NCI-H146 (cell line): ENCODE measurements at regions not wholly inside any gene's neighbourhood (a gene's known extent, or its start where the extent isn't known, plus 50 kb on each side); places are given as distances from the start of the nearest gene placed in this dataset.
A peak's percentile ranks its signal among the peaks of the same experiment; 100 is the strongest.

ENCODE experiments used
- DNase-seq: peaks from one replicate; lab custom pipeline; 2025; lab: John Stamatoyannopoulos, UW

DNA sequence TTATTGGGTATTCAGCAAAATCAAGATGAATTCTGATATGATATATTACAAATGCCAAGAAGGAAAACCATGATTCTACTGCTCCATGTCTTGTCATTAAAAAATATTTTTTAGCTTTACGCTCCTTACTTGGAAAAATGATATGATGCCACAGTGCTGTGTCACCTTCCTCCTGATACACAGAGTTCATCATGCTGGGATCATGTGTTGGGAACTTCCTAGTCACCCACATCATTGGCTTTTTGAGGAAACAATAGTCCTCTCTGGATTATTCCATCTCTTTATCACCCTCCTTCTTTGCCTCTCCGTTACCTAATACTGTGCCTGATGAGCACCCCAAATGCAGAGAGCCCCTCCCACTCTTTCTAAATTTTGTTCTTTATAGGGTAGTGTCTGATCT is 94.3 kb upstream of the PFN2 start:
- no peak for DNase-seq

DNA sequence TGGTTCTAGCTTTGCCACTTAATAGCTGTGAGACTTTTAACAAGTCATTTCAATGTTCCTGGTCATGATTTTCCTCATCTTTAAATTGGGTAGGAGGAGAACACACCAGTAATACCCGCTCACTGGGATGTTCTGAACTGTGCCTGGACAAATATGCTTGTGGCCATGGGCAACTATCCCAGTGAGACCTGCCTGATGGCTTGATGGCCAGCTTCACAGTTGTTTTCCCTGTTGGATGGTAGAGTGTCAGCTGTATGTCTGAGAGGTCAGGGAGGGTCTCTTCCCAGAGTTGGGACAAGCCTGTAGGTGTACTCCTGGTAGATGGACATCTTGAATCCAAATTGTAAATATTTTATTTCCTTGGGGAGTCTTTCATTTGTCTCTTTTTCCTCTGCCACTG is 92.5 kb upstream of the PFN2 start:
- no peak for DNase-seq

- DNase-seq: no peak
These were observed 91.8 kb upstream of the PFN2 start for GRCh38 chr3:150062492-150062891.

GRCh38 chr3:150061288-150062024 is 90.8 kb upstream of the PFN2 start:
- DNase-seq: no peak

GRCh38 chr3:150059729-150060128 is 89.0 kb upstream of the PFN2 start:
- peak; percentile 73 for DNase-seq

DNA sequence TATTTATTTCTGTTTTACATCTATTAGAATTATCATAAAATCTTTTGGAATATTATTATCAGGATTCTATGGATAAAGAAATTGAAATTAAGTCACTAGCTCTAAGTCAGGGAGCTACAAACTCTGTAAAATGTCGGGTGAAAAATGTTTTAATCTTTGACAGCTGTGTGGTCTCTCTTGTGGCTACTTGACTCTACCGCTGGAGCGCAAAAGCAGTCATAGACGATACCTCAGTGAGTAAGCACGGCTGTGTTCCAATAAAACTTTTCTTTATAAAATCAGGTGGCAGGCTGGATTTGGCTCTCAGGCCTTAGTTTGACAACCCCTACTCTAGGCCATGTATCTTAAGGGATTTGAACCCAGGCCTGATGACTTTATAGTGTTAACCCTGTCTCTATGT is 88.5 kb upstream of the PFN2 start:
- no peak for DNase-seq

DNA sequence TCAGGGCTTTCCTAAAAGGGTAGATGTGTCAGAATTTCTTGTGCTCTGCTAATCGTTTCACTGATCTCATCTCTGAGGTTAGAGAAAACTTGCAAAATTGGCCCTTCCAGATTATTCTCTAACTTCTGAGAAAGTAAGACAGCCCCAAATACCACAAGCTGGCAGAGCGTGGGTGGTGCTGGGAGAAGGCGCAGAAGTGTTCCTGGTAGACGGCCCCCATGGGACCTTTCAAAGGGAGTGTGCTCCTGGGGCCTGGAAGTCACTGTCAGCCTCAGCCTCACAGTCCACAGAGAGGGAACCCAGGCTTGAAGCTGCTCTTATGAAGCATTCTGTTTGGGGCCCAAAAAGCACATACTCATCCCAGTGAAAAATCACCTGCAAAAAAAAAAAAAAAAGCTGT is 86.5 kb upstream of the PFN2 start:
- no peak for DNase-seq

GRCh38 chr3:150055332-150055731 is 84.6 kb upstream of the PFN2 start:
- peak; percentile 52 for DNase-seq

DNA sequence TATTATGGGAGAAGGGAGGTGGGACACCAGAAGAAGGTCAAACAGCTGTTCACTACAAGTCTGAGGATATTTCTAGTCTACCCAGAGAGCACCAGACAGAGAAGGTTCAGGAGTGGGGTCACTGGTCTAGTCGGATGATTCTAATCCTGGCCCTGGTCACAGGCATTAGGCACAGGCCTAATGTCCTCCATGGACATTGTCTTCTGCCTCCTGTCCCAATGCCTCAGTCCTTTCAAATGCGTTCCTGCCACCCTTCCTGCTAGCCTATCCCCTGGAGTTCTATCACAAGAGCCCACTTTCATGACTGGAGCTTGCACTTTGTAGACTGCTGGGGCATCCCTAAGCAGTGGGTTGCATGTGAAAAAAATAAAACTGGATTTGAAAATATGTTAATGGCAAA is 83.9 kb upstream of the PFN2 start:
- no peak for DNase-seq

DNA sequence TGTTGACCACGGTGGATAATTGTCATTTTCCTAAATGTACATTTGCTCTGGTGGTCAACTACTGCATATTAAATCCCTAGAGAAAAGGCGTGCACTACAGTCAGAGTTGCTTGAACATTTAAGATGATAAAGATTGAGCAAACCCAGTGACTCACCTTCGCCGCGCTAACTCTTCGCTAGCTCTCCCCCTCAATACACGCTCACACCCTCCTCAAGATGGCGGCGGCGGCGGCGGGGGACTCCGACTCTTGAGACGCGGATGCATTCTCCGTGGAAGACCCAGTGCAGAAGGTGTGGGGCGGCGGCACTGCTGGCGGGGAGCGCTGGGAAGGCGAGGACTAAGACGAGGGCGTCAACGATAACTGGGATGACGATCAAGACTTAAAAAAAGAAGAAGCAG is 79.8 kb upstream of the PFN2 start:
- DNase-seq: no peak

GRCh38 chr3:150049317-150049716 is 78.6 kb upstream of the PFN2 start:
- DNase-seq: no peak

- no peak for DNase-seq
These were observed 71.2 kb upstream of the PFN2 start for GRCh38 chr3:150041877-150042276.

DNA sequence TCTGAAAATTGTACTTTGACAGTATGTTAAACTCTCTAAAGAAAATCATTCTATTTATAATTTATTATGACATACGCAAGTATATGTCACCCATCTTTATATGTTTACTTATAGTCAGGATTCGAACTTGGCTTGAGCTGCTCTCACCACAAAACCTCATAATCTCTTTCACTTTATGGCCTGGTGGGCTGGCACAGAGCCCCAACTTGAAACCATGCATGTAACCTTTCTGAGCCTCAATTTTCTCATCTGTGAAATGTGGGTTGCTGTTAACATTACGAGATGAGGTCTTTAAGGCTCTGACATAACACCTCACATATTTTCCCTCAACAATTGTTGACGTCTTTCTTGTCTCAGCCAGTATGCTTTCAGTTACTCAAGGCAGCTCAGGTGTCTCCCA is 69.4 kb upstream of the PFN2 start:
- DNase-seq: no peak

GRCh38 chr3:150038830-150039229 is 68.1 kb upstream of the PFN2 start:
- no peak for DNase-seq

- DNase-seq: no peak
These were observed 66.1 kb upstream of the PFN2 start for GRCh38 chr3:150036780-150037179.

DNA sequence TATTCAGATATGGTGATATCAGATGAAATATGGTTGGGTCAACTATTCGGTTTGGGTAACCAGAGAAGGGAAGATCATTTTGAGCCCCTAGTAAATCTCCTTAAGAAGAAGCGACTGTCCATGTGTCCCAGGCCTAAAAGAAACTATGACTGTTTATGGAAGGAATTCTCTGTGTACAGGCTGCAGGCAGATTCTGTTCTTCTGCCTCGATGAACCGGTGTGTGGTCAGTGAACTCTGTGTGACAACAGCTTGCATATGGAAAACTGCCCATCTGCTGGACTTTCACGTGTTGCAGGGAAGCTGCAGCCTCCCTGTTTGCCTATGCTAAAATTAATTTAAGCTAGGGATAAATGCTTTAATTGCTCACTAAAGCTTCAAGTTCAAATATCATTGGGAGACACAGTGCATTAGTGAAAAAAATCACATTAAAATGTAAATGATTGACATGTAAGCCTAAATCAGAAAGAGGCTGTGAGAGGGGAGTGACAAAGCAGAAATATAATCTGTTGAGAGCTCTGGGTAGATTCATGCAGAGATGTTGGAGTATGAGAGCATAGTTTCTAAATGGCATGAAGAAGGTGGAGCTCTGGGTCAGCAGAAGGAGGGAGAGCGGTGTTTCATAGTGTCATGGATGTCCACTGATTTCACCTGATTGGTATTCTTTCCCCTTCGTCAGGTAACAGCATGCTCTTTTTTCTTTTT is 65.4 kb upstream of the PFN2 start:
- no peak for DNase-seq

DNA sequence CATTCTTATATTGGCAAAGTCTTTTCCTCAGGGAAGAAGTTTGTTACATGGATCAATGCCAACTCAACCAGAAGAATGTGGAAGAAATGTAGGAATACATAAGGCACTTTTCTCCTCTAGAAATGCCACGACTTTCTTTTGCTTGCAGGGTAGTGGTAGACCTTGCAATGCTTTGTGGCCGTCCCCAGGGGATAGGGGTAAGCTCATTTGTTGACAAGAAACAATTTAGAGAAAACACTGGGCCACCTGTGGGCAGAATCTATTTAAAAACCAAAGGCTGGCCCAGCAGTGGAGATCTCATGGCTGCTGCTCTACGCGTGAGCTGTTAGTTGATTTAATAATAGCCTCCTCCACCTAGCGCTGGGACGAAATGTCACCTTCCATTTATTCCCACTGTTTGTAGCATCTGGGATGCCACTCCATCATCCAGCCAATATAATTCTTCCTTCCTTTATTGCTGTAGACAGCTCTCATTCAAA is 64.6 kb upstream of the PFN2 start:
- peak; percentile 45 for DNase-seq

DNA sequence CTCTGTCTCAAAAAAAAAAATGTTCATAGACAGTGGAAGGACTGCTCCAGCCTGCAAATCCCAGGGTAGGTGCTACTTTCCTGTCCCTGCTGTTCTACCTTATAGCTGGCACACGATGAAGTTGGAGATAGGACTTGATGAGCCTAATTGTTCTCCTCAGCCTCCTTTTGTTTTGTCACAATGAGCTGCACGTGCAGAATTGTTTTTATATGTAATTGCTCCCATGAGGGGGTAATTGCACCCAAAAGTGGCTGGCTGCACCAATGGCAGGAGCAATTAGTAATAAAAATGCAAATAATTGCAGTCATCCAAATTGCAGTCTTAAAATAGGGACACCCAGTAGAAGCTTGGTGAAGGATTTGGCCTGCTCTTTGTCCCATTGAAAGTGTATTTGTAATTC is 63.0 kb upstream of the PFN2 start:
- peak; percentile 94 for DNase-seq

- DNase-seq: no peak
These were observed 60.1 kb upstream of the PFN2 start for GRCh38 chr3:150030841-150031240.

- DNase-seq: no peak
These were observed 52.5 kb upstream of the PFN2 start for GRCh38 chr3:150023239-150023636.

GRCh38 chr3:150022381-150023238 is 51.9 kb upstream of the PFN2 start:
- no peak for DNase-seq

- DNase-seq: no peak
These were observed 49.8 kb upstream of the PFN2 start for GRCh38 chr3:150020527-150020926.
